LHCN-M2 (cell line): ENCODE measurements at regions not wholly inside any gene's neighbourhood (a gene's known extent, or its start where the extent isn't known, plus 50 kb on each side); places are given as distances from the start of the nearest gene placed in this dataset.
A peak's percentile ranks its signal among the peaks of the same experiment; 100 is the strongest.

Source experiments
- DNase-seq: peaks from one replicate; pipeline ENCODE4 v3.0.0-alpha.2; 2012; ENCODE audit warnings: low read depth

GRCh38 chr18:6607343-6607742 is 122.2 kb upstream of the ARHGAP28 start:
- no peak for DNase-seq

GRCh38 chr18:6609666-6610264 is 119.8 kb upstream of the ARHGAP28 start:
- DNase-seq: no peak

GRCh38 chr18:6610466-6610865 is 119.0 kb upstream of the ARHGAP28 start:
- DNase-seq: no peak

- no peak for DNase-seq
Measured at GRCh38 chr18:6613581-6613980, 115.9 kb upstream of the ARHGAP28 start.

- no peak for DNase-seq
Measured at GRCh38 chr18:6614952-6615351, 114.6 kb upstream of the ARHGAP28 start.

- peak; percentile 15 for DNase-seq
Measured at GRCh38 chr18:6616981-6617380, 112.5 kb upstream of the ARHGAP28 start.

GRCh38 chr18:6621437-6621836 is 108.1 kb upstream of the ARHGAP28 start:
- no peak for DNase-seq

- no peak for DNase-seq
Measured at GRCh38 chr18:6623278-6623677, 106.2 kb upstream of the ARHGAP28 start.

- peak; percentile 72 for DNase-seq
Measured at GRCh38 chr18:6624271-6624660, 105.2 kb upstream of the ARHGAP28 start.

- peak; percentile 75 for DNase-seq
Measured at GRCh38 chr18:6624661-6625311, 104.7 kb upstream of the ARHGAP28 start.

GRCh38 chr18:6625481-6625880 is 104.0 kb upstream of the ARHGAP28 start:
- peak; percentile 7 for DNase-seq

GRCh38 chr18:6626457-6626856 is 103.1 kb upstream of the ARHGAP28 start:
- no peak for DNase-seq

GRCh38 chr18:6627645-6628044 is 101.9 kb upstream of the ARHGAP28 start:
- peak; percentile 82 for DNase-seq

GRCh38 chr18:6628187-6628586 is 101.3 kb upstream of the ARHGAP28 start:
- peak; percentile 20 for DNase-seq

GRCh38 chr18:6629635-6630140 is 99.8 kb upstream of the ARHGAP28 start:
- DNase-seq: peak; percentile 91

- DNase-seq: no peak
Measured at GRCh38 chr18:6633310-6633709, 96.2 kb upstream of the ARHGAP28 start.

GRCh38 chr18:6636091-6636490 is 93.4 kb upstream of the ARHGAP28 start:
- DNase-seq: no peak

- no peak for DNase-seq
Measured at GRCh38 chr18:6638447-6638846, 91.1 kb upstream of the ARHGAP28 start.

GRCh38 chr18:6639305-6639704 is 90.2 kb upstream of the ARHGAP28 start:
- no peak for DNase-seq

GRCh38 chr18:6644836-6645627 is 84.5 kb upstream of the ARHGAP28 start:
- no peak for DNase-seq

- DNase-seq: no peak
Measured at GRCh38 chr18:6646801-6647200, 82.7 kb upstream of the ARHGAP28 start.

- DNase-seq: peak; percentile 48
Measured at GRCh38 chr18:6648581-6648980, 80.9 kb upstream of the ARHGAP28 start.
